RCC 7860 (cell line): ENCODE measurements at regions not wholly inside any gene's neighbourhood (a gene's known extent, or its start where the extent isn't known, plus 50 kb on each side); places are given as distances from the start of the nearest gene placed in this dataset.

Experiments used
- DNase-seq: peaks from one replicate; pipeline ENCODE4 v3.0.0-alpha.2; 2015; ENCODE audit warnings: low spot score
- FAIRE-seq: peaks from 2 replicates; lab custom pipeline; 2012; peaks lifted over from hg19 to GRCh38; lab: Jason Lieb, UNC

GRCh38 chr13:44267980-44268379, 105.6 kb upstream of the SERP2 start:
- DNase-seq (no peak), FAIRE-seq (no peak)

- FAIRE-seq (no peak), DNase-seq (no peak)
These were observed 104.6 kb upstream of the SERP2 start for GRCh38 chr13:44268980-44269379.

- FAIRE-seq: no peak
These were observed 103.5 kb upstream of the SERP2 start for GRCh38 chr13:44270150-44270549.

DNA sequence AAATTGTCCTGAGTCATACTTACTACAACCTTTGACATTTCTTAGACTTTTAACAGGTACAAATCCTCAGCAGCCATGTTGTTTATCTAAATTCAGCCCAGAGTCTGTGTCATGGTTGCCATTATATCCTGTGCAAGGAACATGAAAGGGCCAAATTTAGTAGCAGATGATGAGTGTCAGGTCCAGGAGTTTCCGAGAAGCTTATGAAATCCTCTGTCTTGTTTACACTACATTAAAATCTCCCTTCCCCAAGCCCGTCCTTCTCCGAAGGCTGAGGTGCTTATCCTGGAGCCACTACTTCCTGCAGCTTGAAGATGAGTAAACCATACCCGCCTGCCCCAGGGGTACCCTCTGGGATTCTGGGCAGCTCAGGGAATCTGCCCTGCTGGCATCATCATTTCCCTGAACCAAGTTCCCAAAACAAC, 102.6 kb upstream of the SERP2 start:
- no peak for DNase-seq

More at GRCh38 chr13:44270150-44270549, 103.5 kb upstream of the SERP2 start:
- DNase-seq: no peak

GRCh38 chr13:44271473-44271872, 102.2 kb upstream of the SERP2 start:
- FAIRE-seq (no peak), DNase-seq (no peak)

More for the DNA sequence above, 102.6 kb upstream of the SERP2 start:
- no peak for FAIRE-seq

DNA sequence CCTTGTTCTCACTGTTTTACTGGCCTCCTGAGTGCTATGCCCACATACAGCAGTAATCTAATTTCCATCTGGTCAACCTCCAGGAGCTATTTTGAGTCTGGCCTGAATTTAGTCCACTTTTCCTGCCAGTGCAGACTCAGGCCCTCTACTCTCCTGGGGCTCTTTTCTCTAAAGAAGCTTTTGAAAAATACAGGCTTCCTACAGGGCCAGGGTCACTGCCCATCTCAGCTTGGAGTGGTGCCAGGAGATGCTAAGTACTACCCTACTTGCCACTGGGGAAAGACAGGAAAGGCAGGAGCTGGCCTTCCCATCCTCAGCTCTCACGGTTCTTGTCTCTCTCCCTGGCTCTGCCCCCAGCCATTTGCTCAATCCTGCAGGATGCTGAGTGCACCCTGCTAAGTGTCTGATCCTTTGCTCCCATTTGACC, 101.7 kb upstream of the SERP2 start:
- FAIRE-seq (no peak), DNase-seq (no peak)

DNA sequence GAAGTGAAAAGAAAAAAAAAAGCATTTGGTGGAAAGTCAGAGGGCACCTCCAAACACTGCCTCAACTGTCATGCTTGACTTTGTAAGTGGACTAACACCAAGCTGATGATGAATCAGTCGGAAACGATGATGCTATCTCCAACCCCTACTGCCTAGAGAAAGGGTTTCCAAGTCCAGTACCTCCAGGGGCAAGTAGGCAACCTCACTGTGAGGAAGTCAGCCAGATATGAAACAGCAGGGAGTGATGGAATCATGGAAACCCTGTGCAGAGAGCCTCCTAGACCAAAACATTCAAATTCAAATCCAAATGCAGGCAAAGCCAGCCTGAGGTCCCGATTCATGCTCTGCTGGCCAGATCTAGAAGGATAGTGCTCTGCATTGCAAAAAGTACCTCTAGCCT, 100.9 kb upstream of the SERP2 start:
- FAIRE-seq (no peak), DNase-seq (no peak)

GRCh38 chr13:44273216-44273615, 100.4 kb upstream of the SERP2 start:
- DNase-seq: no peak

DNA sequence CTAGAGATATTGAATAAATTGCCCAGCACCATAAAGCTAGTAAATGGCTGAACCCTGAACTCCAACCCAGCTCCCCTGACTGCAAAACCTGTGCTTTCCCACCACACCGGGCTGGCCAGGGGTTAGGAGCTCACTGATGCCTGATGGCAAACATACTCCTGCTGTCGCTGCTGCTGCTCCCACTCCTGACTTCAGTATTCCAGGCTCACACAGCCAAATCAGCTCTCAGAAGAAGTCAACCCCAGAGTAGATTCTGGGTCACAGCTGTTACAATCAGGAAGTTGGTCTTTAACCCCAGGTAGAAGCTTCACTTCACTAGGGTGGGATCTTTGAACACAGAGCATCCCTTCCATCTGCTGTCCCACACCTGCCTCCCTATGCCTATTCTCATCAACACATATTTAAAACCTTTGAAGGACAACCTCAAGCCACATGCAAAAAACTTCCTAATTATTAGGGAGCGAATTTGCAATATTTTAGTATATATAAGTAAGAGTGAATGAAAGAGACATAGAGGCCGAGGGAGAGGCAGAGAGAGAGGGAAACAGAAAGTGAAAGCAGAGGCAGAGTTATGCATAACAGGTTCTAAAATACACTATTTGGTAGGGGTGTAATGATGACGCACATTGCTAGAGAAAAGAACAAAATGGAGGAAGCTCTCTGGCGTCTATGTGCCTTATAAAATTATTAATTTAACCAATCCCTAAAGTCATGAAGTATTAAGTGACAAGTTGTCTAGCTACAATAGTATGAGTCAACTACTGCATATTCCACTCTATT, 99.4 kb upstream of the SERP2 start:
- FAIRE-seq (no peak), DNase-seq (no peak)

More at GRCh38 chr13:44273216-44273615, 100.4 kb upstream of the SERP2 start:
- FAIRE-seq: no peak

- no peak for DNase-seq
- FAIRE-seq: no peak
These were observed 98.8 kb upstream of the SERP2 start for GRCh38 chr13:44274771-44275205.

- DNase-seq: no peak
- FAIRE-seq: no peak
These were observed 98.2 kb upstream of the SERP2 start for GRCh38 chr13:44275381-44275780.

- DNase-seq (no peak), FAIRE-seq (no peak)
These were observed 97.6 kb upstream of the SERP2 start for GRCh38 chr13:44276061-44276460.

DNA sequence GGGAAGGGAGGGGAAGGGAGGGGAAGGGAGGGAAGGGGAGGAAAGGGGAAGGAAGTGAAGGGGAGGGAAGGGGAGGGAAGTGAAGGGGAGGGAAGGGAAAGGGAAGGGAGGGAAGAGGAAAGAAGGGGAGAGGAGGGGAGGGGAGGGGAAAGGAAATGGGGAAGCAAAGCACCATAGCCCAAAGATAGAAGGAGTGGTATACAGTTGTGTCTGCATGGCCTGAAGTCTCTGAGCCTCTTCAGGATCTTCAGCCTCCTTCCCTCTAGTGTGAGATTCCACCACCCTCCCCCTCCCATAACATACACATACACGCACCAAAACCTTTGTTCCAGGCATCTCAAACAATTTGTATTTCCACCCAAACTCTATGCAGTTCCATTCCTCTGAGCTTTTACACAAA, 96.2 kb upstream of the SERP2 start:
- DNase-seq (no peak), FAIRE-seq (no peak)

DNA sequence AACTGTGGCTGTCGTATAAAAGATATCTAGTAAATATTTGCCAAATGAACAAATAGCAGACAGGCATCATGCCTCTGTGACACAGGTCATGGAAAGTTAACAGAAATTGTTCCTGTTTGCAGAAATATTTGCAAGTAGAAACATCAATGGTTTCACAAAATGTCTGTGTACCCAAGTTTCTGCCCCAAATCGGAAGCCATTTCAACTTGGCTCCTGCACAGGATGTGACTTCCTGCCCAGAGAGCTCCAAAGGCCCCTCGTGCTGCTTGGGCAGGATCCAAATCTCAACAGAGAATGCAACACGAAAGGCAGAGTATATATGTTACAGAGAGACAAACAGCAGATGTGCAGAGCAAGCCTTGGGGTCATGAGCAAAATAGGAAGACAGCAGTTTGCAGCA, 95.5 kb upstream of the SERP2 start:
- FAIRE-seq: no peak
- DNase-seq: no peak

- DNase-seq (peak; percentile 85), FAIRE-seq (peak; percentile 95)
These were observed 93.2 kb upstream of the SERP2 start for GRCh38 chr13:44280456-44280855.

DNA sequence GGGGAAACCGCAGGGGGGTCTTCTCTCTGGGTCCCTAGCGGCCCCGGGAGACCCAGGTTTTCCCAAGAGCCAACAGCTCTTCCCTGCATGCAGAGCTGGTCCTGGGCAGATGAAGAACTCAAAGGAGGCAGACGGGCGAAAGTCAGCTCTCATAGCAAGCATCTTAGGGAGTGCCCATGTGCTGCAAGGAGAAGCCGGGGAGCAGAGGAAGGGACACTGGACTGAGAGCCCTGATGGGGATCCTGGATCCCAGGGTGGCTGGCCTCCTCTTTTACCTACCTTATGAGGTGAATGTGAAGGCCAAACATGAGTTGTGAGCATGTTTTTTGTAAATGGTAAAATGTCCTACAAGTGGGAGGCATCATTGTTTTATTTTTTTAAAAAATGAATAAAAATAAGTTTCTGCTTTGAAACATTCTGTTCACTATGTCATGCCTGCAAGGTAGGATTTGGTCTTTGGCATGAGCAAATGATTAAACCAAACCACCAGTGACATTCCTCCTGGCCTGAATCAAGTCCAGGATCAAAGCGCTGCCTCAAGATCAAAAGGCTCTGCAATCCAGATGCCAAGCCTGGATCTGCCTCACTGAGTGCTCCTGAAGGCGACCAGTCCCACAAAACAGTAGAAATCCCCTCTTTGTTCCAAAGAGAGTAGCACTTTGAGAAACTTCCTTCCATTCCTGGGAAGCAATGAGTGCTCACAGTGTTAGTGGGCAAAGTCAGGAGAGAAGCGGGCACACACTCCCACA, 92.2 kb upstream of the SERP2 start:
- DNase-seq (peak; percentile 81), FAIRE-seq (peak; percentile 95)

DNA sequence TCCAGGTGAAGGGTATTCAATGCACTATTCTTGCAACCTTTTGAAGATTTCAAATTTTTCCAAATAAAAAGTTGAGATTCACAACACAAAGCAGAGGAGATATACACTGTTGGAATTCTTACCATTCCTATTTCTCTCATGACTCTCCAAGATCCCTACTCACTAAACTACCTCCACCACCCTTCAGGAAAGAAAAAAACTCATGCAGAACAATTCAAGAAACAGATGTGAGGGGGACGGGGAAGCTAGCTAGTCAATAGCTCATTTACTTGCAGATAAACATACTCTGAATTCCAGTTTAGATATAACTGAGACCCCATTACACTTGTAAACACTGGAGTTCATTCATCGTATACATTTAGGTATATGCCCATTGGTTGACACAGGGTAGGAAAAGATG, 90.0 kb upstream of the SERP2 start:
- FAIRE-seq (no peak), DNase-seq (no peak)

DNA sequence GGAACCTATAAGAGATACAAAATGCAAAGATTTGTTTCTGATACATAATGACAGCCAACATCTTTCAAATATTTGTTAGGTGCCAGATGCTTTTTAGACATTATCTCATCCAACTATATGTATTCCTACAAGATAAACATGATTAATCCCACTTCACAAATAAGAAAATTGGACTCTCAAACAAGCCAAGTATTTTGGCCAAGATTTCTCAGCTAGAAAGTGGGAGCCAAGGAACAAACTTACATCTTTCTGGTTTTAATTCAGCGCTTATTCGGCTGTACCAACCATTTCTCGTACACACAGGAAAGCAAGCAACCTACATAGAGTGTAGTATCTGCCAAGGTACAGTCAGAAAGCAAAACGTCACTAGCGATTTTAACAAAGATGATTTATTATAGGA, 85.7 kb upstream of the SERP2 start:
- no peak for FAIRE-seq
- DNase-seq: no peak

DNA sequence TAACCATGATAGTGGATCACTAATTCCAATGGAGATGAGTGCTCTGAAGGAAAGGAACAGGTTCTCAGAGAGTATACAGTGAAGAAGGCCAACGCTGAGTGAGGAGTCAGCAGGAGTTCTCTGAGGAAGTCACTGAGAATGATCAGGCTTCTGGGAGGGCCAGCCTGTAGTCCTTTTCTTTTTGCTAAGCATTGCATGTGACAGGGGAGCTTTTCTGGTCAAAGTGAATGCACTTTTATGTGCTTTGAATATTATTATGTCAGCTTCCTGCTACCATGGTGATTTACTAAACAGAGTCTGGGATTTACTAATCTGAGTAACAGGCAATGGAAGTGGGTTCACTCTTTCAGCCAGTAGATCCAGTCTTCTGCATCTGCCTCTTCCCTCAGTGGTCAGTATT, 81.1 kb upstream of the SERP2 start:
- DNase-seq (no peak), FAIRE-seq (no peak)

DNA sequence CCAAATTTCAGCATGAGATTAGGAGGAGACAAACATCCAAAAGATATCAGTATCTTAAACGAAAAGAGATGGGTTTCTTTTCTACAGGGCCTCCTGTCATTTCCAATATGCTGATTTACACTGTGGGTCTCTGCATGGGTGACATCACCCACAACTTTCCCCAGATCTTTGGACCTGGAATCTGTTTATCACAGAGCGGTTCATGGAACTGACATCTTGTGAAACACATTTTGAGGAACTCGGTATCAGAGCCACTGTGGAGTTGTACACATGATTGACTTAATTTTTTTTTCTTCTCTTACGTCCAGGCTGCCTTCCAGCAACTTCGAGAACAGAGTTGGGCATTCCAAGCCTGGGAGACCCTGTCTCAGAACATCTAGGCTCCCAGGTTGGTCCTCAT, 80.2 kb upstream of the SERP2 start:
- FAIRE-seq (no peak), DNase-seq (no peak)

- no peak for FAIRE-seq
- no peak for DNase-seq
These were observed 79.5 kb upstream of the SERP2 start for GRCh38 chr13:44293908-44294735.
